ENCODE measurements at regions not wholly inside any gene's neighbourhood (a gene's known extent, or its start where the extent isn't known, plus 50 kb on each side); places are given as distances from the start of the nearest gene placed in this dataset.
"Not testable (repeated sequence)": the region's sequence is repeated elsewhere in the genome, so short reads cannot be mapped to it uniquely, and the experiment has no call there.

DNA sequence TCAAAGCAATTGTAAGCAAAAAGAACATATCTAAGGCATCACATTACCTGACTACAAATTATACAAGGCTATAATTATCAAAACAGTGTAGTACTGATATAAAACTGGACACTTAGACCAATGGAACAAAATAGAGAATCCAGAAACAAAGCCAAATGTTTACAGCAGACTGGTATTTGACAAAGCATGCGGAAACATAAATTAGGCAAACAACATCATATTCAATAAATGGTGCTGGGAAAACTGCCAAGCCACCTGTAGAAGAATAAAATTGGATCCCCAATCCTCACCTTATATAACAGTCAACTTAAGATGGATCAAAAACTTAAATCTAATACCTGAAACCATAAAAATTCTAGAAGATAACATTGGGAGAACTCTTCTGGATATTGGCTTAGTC is 240.8 kb upstream of the POM121L12 start:
- ATAC-seq, result no peak
- DNase-seq (ENCODE audit: low spot score), result no peak
- intact Hi-C loops (cut with DNase I), result no loop called here

DNA sequence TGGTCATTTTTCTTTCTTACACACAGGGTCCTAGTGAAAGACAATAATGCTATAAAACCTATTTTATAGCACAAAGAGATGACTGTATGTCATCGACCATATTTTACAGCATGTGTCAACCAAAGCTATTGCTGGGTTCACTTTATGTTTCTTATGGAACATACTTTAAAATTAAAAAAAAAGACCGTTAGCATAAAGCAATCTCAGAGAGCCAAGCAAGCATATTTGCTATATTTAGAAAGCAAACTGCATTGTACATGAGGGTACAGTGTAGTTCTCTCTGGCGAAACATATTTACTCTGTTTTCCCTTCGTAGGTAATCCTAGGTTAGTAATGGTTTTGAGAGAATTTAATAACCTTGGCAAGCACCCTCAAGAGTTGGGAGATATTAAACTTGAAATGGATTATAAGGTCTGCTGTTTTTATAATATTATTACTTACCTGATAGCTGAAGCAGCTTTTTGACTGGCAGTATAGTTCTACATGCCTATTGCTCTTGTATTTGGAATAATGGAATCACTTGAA is 244.2 kb upstream of the POM121L12 start:
- intact Hi-C loops (cut with DNase I), result no loop called here
- DNase-seq (ENCODE audit: low spot score), result no peak
- no peak for ATAC-seq

DNA sequence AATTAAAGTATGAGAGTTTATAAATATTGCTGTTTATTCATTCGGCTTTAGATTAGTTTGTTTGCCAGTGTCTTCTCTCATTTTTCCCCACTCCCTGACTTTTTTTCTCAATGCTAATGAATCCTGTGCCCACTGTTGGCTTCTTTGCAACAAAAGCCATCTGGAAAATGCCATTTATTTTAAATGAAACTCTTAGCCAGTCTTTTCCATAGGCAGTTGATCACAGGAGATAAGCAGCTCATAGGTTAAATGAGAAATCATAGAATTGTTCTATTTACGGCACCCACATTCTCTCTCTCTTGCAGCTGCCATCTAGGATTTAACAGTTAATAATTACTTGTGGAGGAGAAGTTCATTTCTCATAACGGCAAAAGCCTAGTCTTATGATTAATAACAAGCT is 249.3 kb upstream of the POM121L12 start:
- DNase-seq (ENCODE audit: low spot score) (no peak), ATAC-seq (no peak)
- intact Hi-C loops (cut with DNase I), result no loop called here

GRCh38 chr7:52782348-52782747 is 253.1 kb upstream of the POM121L12 start:
- ATAC-seq (no peak), DNase-seq (ENCODE audit: low spot score) (no peak)
- intact Hi-C loops (cut with DNase I), result no loop called here

DNA sequence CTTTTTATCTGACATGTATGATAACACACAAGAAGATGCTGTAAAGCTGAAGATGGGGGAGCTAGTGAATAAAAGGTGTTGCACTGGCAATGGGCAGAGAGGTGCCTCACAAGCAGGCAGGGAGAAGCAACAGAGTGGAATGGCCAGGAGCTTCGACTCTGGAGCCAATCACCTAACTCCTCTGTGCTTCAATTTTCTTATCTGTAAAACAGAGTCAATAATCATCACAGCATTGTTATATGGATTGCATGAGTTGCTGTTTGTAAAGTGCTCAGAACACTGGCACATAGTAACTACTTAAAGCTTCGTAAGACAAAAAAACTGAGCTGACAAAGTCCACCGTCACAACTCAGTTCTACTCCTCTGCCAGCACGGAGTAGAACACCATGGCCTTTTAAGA is 254.2 kb upstream of the POM121L12 start:
- intact Hi-C loops (cut with DNase I), result no loop called here
- DNase-seq (ENCODE audit: low spot score) (no peak), ATAC-seq (no peak)

DNA sequence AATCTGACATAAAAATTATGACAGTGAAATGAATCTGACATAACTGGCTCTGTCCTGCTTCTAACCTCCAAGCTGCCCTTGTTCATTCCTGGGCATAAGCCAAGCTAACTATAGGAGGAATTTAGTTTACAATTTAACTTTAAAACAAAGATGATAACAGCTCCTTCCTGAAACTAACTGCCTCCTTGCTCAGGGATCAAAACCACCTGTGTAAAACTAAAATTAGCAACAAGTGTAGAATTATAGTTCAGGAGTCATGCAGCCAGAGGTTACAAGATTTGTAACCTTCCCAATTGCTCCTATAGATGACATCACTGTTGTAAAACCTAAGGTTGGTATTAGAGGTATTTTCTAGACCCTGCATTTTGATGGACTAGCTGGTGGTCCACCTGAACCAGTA is 256.4 kb upstream of the POM121L12 start:
- ATAC-seq (no peak), DNase-seq (ENCODE audit: low spot score) (no peak)
- intact Hi-C loops (cut with DNase I), result no loop called here

GRCh38 chr7:52777051-52777822 is 258.2 kb upstream of the POM121L12 start:
- intact Hi-C loops (cut with DNase I), result no loop called here
- no peak for ATAC-seq
- DNase-seq (ENCODE audit: low spot score), result no peak

GRCh38 chr7:52775876-52776275 is 259.6 kb upstream of the POM121L12 start:
- ATAC-seq (no peak), DNase-seq (ENCODE audit: low spot score) (no peak)
- intact Hi-C loops (cut with DNase I), result no loop called here

DNA sequence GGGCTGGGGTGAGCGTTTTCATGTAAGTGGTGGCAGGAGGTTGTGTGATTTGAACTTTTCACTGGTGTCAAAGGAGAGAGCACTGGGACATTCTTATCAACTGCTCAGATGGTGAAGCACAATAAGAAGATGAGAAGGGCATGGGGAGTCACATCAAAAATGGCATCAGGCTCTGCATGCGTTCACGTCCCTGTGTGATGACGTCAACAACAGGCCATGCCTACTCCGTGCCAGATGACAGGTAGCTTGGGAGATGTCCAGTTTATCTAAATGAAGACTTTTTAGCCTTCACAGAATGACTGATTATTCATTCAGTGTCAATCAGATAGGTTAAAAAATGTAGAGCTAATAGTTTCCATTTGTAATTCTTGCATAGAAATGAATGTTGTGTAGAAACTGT is 264.3 kb upstream of the POM121L12 start:
- no peak for DNase-seq (ENCODE audit: low spot score)
- ATAC-seq, result no peak
- intact Hi-C loops (cut with DNase I), result no loop called here

- DNase-seq (ENCODE audit: low spot score), result no peak
- intact Hi-C loops (cut with DNase I), result no loop called here
- no peak for ATAC-seq
Measured at GRCh38 chr7:52764492-52765169, 270.8 kb upstream of the POM121L12 start.

- no peak for DNase-seq (ENCODE audit: low spot score)
- intact Hi-C loops (cut with DNase I), result no loop called here
- ATAC-seq, result peak; percentile 53
Measured at GRCh38 chr7:52758356-52758755, 277.1 kb upstream of the POM121L12 start.

- DNase-seq (ENCODE audit: low spot score), result no peak
Measured at GRCh38 chr7:52753855-52754254, 281.6 kb upstream of the POM121L12 start.

GRCh38 chr7:52752891-52753290 is 282.5 kb upstream of the POM121L12 start:
- DNase-seq (ENCODE audit: low spot score), result no peak
- intact Hi-C loops (cut with DNase I), result no loop called here
- no peak for ATAC-seq

More at GRCh38 chr7:52753855-52754254, 281.6 kb upstream of the POM121L12 start:
- intact Hi-C loops (cut with DNase I), result no loop called here
- no peak for ATAC-seq

DNA sequence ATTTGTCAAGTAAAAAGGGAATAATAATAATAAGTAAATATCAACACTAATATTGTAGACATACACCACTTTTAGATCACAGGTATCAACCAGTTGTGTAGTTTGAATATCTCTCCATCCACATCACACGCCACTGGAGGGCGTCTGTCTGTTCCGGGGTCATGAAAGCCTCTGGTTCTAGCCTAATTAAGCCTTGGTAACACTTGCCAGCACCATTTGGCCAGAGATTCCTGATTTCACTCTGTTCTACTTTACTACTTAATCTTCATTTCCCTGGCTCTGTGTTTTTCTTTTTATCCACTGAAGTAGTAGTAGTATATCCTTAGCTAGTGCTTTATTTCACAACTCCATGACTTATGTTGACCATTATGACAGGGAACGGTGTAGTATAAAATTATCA is 285.6 kb upstream of the POM121L12 start:
- no peak for ATAC-seq
- no peak for DNase-seq (ENCODE audit: low spot score)
- intact Hi-C loops (cut with DNase I), result no loop called here

DNA sequence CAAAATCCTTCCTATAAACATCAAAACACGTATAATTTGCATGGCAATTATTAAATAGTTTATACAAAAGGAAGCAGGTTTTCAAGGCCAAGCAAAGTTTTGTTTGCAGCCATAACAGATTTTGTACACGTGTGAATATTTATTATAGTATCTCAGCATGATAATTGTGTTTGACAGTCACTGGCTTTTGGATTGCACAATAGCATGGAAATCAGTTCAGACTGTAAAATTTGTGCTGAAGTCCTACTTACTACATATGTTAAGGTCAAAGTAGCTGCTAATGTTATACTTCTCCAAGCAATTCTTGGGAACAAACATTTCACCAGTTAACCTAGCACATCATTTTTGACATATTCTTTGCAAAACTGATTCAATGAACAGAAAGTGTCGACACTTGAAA is 287.6 kb upstream of the POM121L12 start:
- intact Hi-C loops (cut with DNase I), result no loop called here
- ATAC-seq, result no peak
- no peak for DNase-seq (ENCODE audit: low spot score)

GRCh38 chr7:52741670-52742290 is 293.7 kb upstream of the POM121L12 start:
- ATAC-seq (no peak), DNase-seq (ENCODE audit: low spot score) (no peak)
- intact Hi-C loops (cut with DNase I), result no loop called here

- intact Hi-C loops (cut with DNase I), result no loop called here
- DNase-seq (ENCODE audit: low spot score), result no peak
Measured at GRCh38 chr7:52735656-52736055, 299.8 kb upstream of the POM121L12 start.

DNA sequence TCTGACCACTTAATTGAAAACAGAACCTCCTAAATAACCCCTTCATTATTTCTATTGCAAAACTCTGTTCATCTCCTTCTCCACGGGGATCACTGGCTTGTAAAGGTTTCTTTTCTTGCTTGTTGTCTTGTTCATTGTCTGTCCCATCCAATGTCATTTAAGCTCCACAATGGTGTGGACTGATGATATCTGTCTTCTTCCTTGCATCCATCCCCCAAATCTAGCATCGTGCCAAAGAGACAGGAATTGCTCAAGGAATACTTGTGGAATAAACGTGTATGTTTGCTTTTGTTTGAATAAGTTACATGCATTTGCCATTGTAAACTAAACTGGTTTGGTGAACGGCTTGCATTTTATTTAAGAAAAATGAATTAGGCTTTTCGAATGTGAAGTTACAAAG is 306.8 kb upstream of the POM121L12 start:
- not testable (repeated sequence) for DNase-seq (ENCODE audit: low spot score)
- intact Hi-C loops (cut with DNase I), result loop anchor here (10.0 kb wide), 1 partner anchor 1356 kb away; no protein-coding TSS in a partner anchor
- peak; percentile 82 for ATAC-seq

More at GRCh38 chr7:52735656-52736055, 299.8 kb upstream of the POM121L12 start:
- ATAC-seq, result peak; percentile 91

- DNase-seq (ENCODE audit: low spot score), result no peak
- ATAC-seq, result no peak
- intact Hi-C loops (cut with DNase I), result loop anchor here (10.0 kb wide), 1 partner anchor 1357 kb away; no protein-coding TSS in a partner anchor
Measured at GRCh38 chr7:52727632-52728031, 307.8 kb upstream of the POM121L12 start.

DNA sequence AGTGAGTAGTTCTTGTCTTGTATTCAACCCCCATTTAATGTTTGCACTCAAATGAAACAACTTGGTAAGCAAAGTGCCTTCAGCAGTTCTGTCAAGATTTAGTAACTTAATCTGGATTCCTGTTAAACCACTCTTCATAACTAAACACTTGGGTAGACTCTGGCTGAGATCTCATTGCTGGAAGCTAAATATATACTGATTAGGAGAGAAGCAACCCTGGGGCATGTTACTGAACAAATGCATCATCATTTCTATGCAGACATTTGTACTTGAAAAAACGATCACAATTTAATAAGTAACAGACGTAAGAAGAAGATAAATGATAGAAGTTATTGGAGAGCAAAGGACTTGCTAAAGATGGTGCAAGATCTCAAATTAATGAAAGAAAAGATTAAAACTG is 308.4 kb upstream of the POM121L12 start:
- DNase-seq (ENCODE audit: low spot score) (no peak), ATAC-seq (no peak)
- intact Hi-C loops (cut with DNase I), result loop anchor here (10.0 kb wide), 1 partner anchor 1358 kb away; no protein-coding TSS in a partner anchor
